HFFc6 (cell line): ENCODE measurements at regions not wholly inside any gene's neighbourhood (a gene's known extent, or its start where the extent isn't known, plus 50 kb on each side); places are given as distances from the start of the nearest gene placed in this dataset.

Experiments used
- DNase-seq: peaks from one replicate; pipeline ENCODE4 v3.0.0-alpha.2; 2018
- H3K27ac Mint-ChIP-seq: 2 replicates; pipeline ENCODE4 v1.8.0; 2020; ENCODE audit warnings: mild to moderate bottlenecking, mixed read lengths
- H3K27me3 Mint-ChIP-seq: 2 replicates; pipeline ENCODE4 v1.8.0; 2021; ENCODE audit warnings: mild to moderate bottlenecking, moderate library complexity, mixed read lengths; ENCODE audit not compliant: insufficient read depth
- H3K36me3 Mint-ChIP-seq: 2 replicates; pipeline ENCODE4 v1.8.0; 2021; ENCODE audit warnings: low read depth, mixed read lengths
- H3K4me1 Mint-ChIP-seq: 2 replicates; pipeline ENCODE4 v1.8.0; 2020; ENCODE audit warnings: low read depth, mixed read lengths
- H3K4me3 Mint-ChIP-seq: 2 replicates; pipeline ENCODE4 v1.8.0; 2020; ENCODE audit warnings: mild to moderate bottlenecking, moderate library complexity, mixed read lengths
- H3K9me3 Mint-ChIP-seq: 2 replicates; pipeline ENCODE4 v1.8.0; 2020; ENCODE audit warnings: mild to moderate bottlenecking, mixed read lengths
- CTCF ChIP-seq: fragments of 200-600 bp; sonication (generic); IDR thresholded peaks from 2 replicates; pipeline ENCODE4 v1.5.0; 2021; ENCODE audit warnings: antibody characterized with exemption, mild to moderate bottlenecking

GRCh38 chr4:125111323-125111722 is 203.4 kb upstream of the FAT4 start:
- no peak for TF ChIP-seq CTCF
- DNase-seq, result no peak
- Mint-ChIP-seq H3K36me3 (no peaks in the 10 kb centered on the region), H3K27ac (no peak overlapping the region), H3K9me3 (no peaks in the 10 kb centered on the region), H3K4me1 (peaks cover 17% of the 10 kb centered on the region), H3K4me3 (no peak overlapping the region), H3K27me3 (no peaks in the 10 kb centered on the region)

DNA sequence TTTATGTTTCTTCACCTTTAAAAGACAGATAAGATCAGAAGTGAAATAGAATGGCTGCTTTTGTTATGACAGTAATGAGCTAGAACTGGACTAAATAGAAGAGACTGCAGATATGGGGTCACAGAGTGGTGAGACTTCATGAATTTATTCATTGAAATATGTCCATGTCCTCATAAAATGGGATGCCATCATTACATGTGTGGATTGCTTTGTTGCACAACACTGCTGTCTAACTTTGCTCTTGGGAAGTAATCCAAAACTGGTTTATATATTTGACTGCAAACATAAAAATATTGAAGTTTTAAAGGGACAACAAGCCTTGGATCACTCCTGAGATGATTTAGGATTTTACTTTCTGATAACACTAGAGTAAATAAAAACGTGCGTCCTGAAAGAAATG is 209.2 kb upstream of the FAT4 start:
- peak; percentile 59 for DNase-seq
- no peak for TF ChIP-seq CTCF
- H3K9me3 Mint-ChIP-seq, result no peaks in the 10 kb centered on the region
- no peaks in the 10 kb centered on the region for H3K36me3 Mint-ChIP-seq
- H3K27me3 Mint-ChIP-seq, result no peaks in the 10 kb centered on the region; the same call in 1 of the 2 replicates
- peaks cover 36% of the 10 kb centered on the region for H3K4me1 Mint-ChIP-seq
- H3K27ac Mint-ChIP-seq, result peak overlapping the region; percentile 77
- peak overlapping the region; percentile 13; the same call in 1 of the 2 replicates for H3K4me3 Mint-ChIP-seq

DNA sequence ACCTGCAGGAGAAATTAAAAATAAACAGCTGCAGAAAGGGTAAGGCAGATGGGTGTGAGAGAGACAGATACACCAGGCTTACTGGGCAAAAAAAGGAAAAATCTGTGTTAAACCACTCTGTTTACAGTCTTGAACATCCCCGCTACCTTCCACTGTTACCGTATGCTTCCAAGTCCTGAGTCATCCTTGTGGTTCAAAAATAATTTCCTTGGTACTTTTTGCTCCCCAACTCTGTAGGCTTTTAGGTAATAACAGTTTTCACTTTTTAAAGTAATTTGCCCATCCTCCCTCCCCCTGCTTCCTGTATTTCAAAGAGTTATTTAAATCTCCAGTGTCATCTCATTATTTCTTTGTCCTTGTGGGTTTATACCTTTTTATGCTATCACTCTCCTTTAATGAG is 210.1 kb upstream of the FAT4 start:
- Mint-ChIP-seq H3K9me3 (no peaks in the 10 kb centered on the region), H3K36me3 (no peaks in the 10 kb centered on the region), H3K27ac (peak overlapping the region; percentile 77), H3K4me3 (peak overlapping the region; percentile 33), H3K27me3 (no peaks in the 10 kb centered on the region; the same call in 1 of the 2 replicates), H3K4me1 (peaks cover 36% of the 10 kb centered on the region)
- DNase-seq, result peak; percentile 42
- TF ChIP-seq CTCF, result no peak

GRCh38 chr4:125101719-125102118 is 213.0 kb upstream of the FAT4 start:
- Mint-ChIP-seq H3K9me3 (no peaks in the 10 kb centered on the region), H3K4me1 (peaks cover 44% of the 10 kb centered on the region), H3K4me3 (no peak overlapping the region), H3K36me3 (no peaks in the 10 kb centered on the region), H3K27me3 (no peaks in the 10 kb centered on the region; the same call in 1 of the 2 replicates), H3K27ac (no peak overlapping the region; the same call in 1 of the 2 replicates)
- no peak for TF ChIP-seq CTCF
- peak; percentile 31 for DNase-seq

DNA sequence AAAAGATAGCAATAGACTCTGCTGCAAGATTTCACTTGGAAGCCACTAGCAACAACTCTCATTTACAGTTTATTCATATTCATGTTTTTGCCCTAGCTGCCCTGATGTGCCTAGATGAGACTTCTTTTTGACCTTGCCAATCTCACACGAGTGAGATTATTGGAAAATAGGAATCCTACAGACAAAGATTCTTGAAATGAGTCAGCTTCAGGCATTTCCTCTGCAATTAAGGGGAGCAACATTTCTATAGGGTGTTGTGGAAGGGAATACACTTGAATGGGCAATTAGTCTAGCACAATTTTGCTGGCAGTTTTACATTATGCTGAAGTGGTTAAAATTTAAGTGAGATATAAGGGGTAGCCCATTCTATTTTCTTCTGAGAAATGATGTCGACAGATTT is 217.0 kb upstream of the FAT4 start:
- Mint-ChIP-seq H3K9me3 (no peaks in the 10 kb centered on the region), H3K27ac (no peak overlapping the region), H3K4me3 (no peak overlapping the region), H3K27me3 (no peaks in the 10 kb centered on the region), H3K4me1 (peaks cover 21% of the 10 kb centered on the region), H3K36me3 (no peaks in the 10 kb centered on the region)
- TF ChIP-seq CTCF, result no peak
- DNase-seq, result no peak

GRCh38 chr4:125096662-125097061 is 218.1 kb upstream of the FAT4 start:
- no peaks in the 10 kb centered on the region for H3K36me3 Mint-ChIP-seq
- H3K9me3 Mint-ChIP-seq, result no peaks in the 10 kb centered on the region
- H3K4me1 Mint-ChIP-seq, result peaks cover 19% of the 10 kb centered on the region
- TF ChIP-seq CTCF, result no peak
- no peaks in the 10 kb centered on the region for H3K27me3 Mint-ChIP-seq
- H3K27ac Mint-ChIP-seq, result no peak overlapping the region
- DNase-seq, result no peak
- no peak overlapping the region for H3K4me3 Mint-ChIP-seq
